Uterus (tissue), 3 donors: ENCODE measurements at regions not wholly inside any gene's neighbourhood (a gene's known extent, or its start where the extent isn't known, plus 50 kb on each side); places are given as distances from the start of the nearest gene placed in this dataset.

Experiments
- DNase-seq, 2 donors: peaks; one replicate each; pipeline ENCODE4 v3.0.0-alpha.2; 2019 to 2020
- H3K27ac ChIP-seq, 2 donors: fragments of 200-600 bp; sonication (generic); 1 replicate in 1 of 2; 2 replicates in 1 of 2; pipeline ENCODE4 v1.5.1; 2016 to 2018
- H3K27me3 ChIP-seq, 2 donors: fragments of 200-600 bp; sonication (generic); one replicate each; pipeline ENCODE4 v1.5.1; 2018 to 2019; ENCODE audit warnings: control low read depth in 1 of 2
- H3K36me3 ChIP-seq, 2 donors: fragments of 200-600 bp; sonication (generic); one replicate each; pipeline ENCODE4 v1.5.1; 2019; ENCODE audit warnings: control low read depth in 1 of 2
- H3K4me1 ChIP-seq, 2 donors: fragments of 200-600 bp; sonication (generic); one replicate each; pipeline ENCODE4 v1.5.1; 2018 to 2019; ENCODE audit warnings: control low read depth in 1 of 2
- H3K4me3 ChIP-seq, 2 donors: fragments of 200-600 bp; sonication (generic); 1 replicate in 1 of 2; 2 replicates in 1 of 2; pipeline ENCODE4 v1.5.1; 2018 to 2019; ENCODE audit warnings: mild to moderate bottlenecking in 1 of 2
- H3K9me3 ChIP-seq, 2 donors: fragments of 200-600 bp; sonication (generic); one replicate each; pipeline ENCODE4 v1.5.1; 2019; ENCODE audit warnings: control low read depth in 1 of 2
- CTCF ChIP-seq, 4 experiments: fragments of 200-600 bp in 2 of 4; fragments of 450-650 bp in 2 of 4; sonication (generic) in 2 of 4; IDR thresholded peaks; one replicate each; pipeline ENCODE4 v1.5.1; 2016 to 2019; ENCODE audit warnings: antibody characterized with exemption in 4 of 4, mild to moderate bottlenecking in 2 of 4, moderate library complexity in 1 of 4
- POLR2A ChIP-seq, 2 donors: fragments of 450-650 bp; IDR thresholded peaks; one replicate each; pipeline ENCODE4 v1.6.1; 2016; ENCODE audit warnings: antibody characterized with exemption in 2 of 2, mild to moderate bottlenecking in 1 of 2, moderate library complexity in 1 of 2
- intact Hi-C: fragments of 100-400 bp; cut with DNase I; formaldehyde crosslinking; loops from one replicate; pipeline ENCODE4 v1.15.1; 2023; ENCODE audit warnings: low total_unique reads
- donor health status: DM: yes; HTN: yes; CAD: no.

- no peak for TF ChIP-seq POLR2A (IDR thresholded peaks at IDR 0.05)
- H3K27me3 ChIP-seq, result no peaks in the 10 kb centered on the region
- no peak overlapping the region for H3K27ac ChIP-seq
- intact Hi-C loops, result no loop called here
- no peak overlapping the region for H3K4me3 ChIP-seq
- no peaks in the 10 kb centered on the region for H3K4me1 ChIP-seq
- no peak for DNase-seq
- no peaks in the 10 kb centered on the region for H3K9me3 ChIP-seq
- no peaks in the 10 kb centered on the region for H3K36me3 ChIP-seq
Observed at GRCh38 chr19:31825134-31826094, 476.2 kb upstream of the TSHZ3 start.

- H3K4me3 ChIP-seq, result no peak overlapping the region
- no peaks in the 10 kb centered on the region for H3K27me3 ChIP-seq
- TF ChIP-seq POLR2A (IDR thresholded peaks at IDR 0.05) (no peak), CTCF (IDR thresholded peaks at IDR 0.05) (no peak)
- DNase-seq, result no peak
- no peaks in the 10 kb centered on the region for H3K4me1 ChIP-seq
- no peak overlapping the region for H3K27ac ChIP-seq
- intact Hi-C loops, result no loop called here
- no peaks in the 10 kb centered on the region for H3K9me3 ChIP-seq
- no peaks in the 10 kb centered on the region for H3K36me3 ChIP-seq
Observed at GRCh38 chr19:31826325-31826724, 477.1 kb upstream of the TSHZ3 start.

GRCh38 chr19:31831421-31832175 lies 482.4 kb upstream of the TSHZ3 start:
- no peaks in the 10 kb centered on the region for H3K9me3 ChIP-seq
- no peaks in the 10 kb centered on the region for H3K36me3 ChIP-seq
- intact Hi-C loops, result no loop called here
- no peaks in the 10 kb centered on the region for H3K27me3 ChIP-seq
- no peak overlapping the region for H3K4me3 ChIP-seq
- TF ChIP-seq CTCF (IDR thresholded peaks at IDR 0.05) (no peak), POLR2A (IDR thresholded peaks at IDR 0.05) (no peak)
- no peak for DNase-seq
- no peak overlapping the region for H3K27ac ChIP-seq
- H3K4me1 ChIP-seq, result no peaks in the 10 kb centered on the region

GRCh38 chr19:31832176-31832548 lies 482.9 kb upstream of the TSHZ3 start:
- H3K9me3 ChIP-seq, result no peaks in the 10 kb centered on the region
- H3K27me3 ChIP-seq, result no peaks in the 10 kb centered on the region
- TF ChIP-seq CTCF (IDR thresholded peaks at IDR 0.05) (no peak), POLR2A (IDR thresholded peaks at IDR 0.05) (no peak)
- no peaks in the 10 kb centered on the region for H3K36me3 ChIP-seq
- intact Hi-C loops, result no loop called here
- no peak overlapping the region for H3K4me3 ChIP-seq
- H3K27ac ChIP-seq, result no peak overlapping the region
- no peaks in the 10 kb centered on the region for H3K4me1 ChIP-seq
- DNase-seq, result no peak

- no peaks in the 10 kb centered on the region for H3K4me1 ChIP-seq
Observed at GRCh38 chr19:31834070-31834469, 484.8 kb upstream of the TSHZ3 start.

More at GRCh38 chr19:31834070-31834469, 484.8 kb upstream of the TSHZ3 start:
- no peak for TF ChIP-seq CTCF (IDR thresholded peaks at IDR 0.05)
- no peak for TF ChIP-seq POLR2A (IDR thresholded peaks at IDR 0.05)
- H3K27me3 ChIP-seq, result no peaks in the 10 kb centered on the region
- no peak overlapping the region for H3K27ac ChIP-seq
- H3K9me3 ChIP-seq, result no peaks in the 10 kb centered on the region
- H3K36me3 ChIP-seq, result no peaks in the 10 kb centered on the region
- no peak overlapping the region for H3K4me3 ChIP-seq
- intact Hi-C loops, result no loop called here
- DNase-seq, result no peak
